ENCODE measurements at regions not wholly inside any gene's neighbourhood (a gene's known extent, or its start where the extent isn't known, plus 50 kb on each side); places are given as distances from the start of the nearest gene placed in this dataset.

DNA sequence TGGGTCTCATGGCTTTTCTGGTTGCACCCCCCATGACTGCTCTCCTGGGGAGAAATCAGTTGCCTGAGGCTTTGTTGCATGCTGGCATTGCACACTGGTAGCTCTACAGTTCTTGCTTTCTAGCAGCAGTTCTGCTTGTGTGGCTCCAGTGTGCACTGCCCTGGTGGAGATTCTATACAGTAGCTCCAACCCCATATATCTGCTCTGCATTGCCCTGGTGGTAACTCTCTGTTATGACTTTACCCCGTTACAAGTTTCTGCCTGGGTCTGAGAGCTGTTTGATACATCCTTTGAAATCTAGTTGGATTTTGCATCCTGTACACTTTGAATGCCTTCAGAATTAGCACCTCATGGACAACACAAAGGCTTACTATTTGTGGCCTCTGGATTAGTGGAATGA, 241.4 kb upstream of the EPHA5 start:
- no peak overlapping the region for H3K27ac ChIP-seq
- TF ChIP-seq, protein P1, sequence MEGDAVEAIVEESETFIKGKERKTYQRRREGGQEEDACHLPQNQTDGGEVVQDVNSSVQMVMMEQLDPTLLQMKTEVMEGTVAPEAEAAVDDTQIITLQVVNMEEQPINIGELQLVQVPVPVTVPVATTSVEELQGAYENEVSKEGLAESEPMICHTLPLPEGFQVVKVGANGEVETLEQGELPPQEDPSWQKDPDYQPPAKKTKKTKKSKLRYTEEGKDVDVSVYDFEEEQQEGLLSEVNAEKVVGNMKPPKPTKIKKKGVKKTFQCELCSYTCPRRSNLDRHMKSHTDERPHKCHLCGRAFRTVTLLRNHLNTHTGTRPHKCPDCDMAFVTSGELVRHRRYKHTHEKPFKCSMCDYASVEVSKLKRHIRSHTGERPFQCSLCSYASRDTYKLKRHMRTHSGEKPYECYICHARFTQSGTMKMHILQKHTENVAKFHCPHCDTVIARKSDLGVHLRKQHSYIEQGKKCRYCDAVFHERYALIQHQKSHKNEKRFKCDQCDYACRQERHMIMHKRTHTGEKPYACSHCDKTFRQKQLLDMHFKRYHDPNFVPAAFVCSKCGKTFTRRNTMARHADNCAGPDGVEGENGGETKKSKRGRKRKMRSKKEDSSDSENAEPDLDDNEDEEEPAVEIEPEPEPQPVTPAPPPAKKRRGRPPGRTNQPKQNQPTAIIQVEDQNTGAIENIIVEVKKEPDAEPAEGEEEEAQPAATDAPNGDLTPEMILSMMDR (conservative IDR thresholded peaks at IDR 0.05): no peak

DNA sequence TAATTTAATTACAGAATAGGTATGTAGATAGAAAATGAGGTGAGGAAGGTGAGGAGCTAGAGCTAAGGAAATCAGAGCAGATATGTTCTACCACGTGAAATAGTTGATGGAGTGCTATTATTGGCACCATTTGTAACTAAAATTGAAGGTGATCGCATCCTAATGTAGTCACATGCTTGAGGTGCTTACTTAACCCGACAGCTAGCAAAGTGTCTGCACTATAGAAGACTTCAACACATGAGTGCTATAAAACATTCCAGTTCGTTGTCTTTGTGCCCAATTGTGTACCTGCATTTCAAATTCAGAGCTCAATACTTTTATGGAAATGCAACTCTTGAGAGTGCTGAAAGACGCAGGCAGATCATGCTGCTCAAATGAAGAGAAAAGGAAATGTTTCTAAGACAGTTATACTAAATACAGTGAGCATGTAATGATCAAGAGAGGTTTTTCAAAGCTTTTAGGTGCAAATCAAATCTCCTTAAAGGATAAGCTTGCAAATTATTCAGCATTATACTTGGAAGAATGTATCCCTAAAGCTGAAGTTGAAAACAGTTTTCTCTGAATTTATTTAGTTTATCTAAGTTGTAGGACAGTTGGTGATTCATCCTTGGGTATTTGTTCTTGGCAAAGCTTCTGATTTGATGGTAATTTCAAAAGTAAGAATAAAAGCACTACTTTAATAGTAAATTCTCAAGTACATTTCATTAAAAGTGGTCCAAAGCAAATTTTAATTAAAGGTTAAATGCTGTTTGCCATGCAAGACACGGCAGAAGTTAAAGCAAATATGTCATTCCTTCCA, 223.9 kb upstream of the EPHA5 start:
- TF ChIP-seq, protein P1 (conservative IDR thresholded peaks at IDR 0.05): no peak
- no peak overlapping the region for H3K27ac ChIP-seq

DNA sequence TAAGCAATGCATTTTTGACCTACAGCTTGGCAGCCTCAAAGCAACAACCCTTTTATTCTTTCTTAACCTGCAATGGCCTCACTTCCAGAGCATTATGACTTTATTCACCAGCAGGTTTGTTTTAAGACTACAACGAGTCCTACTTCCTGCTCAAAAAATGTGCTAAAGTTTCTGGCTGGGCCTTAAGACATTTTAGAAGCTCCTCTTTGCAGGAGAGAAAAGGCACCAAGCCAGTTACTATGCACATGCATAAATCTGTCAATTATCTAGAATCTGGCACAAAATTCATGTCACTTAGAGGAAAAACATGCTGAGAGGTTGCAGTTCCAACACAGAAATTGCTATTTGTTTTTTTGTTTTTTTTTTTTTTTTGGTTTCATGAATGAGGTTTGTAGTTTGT, 223.0 kb upstream of the EPHA5 start:
- TF ChIP-seq, protein P1 (conservative IDR thresholded peaks at IDR 0.05): no peak
- H3K27ac ChIP-seq: no peak overlapping the region; the same call in 1 of the 2 replicates

- TF ChIP-seq, protein P1 (conservative IDR thresholded peaks at IDR 0.05): 0 out of 2 replicates have a peak, but pooled peaks have one; percentile 32
- no peak overlapping the region for H3K27ac ChIP-seq
These were observed 210.3 kb upstream of the EPHA5 start for GRCh38 chr4:65880594-65880993.

DNA sequence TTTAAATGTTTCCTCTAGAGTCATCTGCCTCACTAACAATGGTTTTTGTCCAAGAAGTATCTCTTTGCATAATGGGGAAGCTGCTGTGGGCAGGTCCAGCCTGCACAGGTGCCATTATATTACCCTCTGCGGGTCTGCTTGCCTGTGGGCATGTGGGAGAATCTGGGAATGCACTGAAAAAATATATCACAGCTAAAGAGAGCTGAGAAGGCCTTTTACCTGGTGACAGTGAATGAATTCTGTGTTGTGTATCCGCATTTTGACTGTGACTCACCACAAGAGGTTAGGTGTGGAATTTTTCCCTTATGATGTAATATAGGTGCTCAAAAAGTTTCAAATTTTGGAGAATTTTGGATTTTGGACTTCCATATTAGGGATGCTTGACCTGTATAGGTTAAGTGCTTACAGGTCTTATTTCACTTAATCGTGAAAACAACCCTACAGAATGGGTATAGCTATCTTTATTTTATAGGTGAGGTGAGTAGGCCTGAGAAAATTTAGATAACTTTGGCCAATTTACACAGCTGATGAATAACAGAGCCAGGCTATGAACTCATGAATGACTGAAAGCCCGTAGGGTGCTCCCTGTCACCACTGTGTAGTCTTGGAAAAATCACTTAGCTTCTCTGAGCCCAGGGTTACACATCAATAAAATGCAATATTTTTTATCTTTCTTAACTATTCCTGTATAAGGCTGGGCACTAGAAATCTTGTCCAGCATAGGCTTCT, 198.0 kb upstream of the EPHA5 start:
- TF ChIP-seq, protein P1 (conservative IDR thresholded peaks at IDR 0.05): no peak
- H3K27ac ChIP-seq: no peak overlapping the region

DNA sequence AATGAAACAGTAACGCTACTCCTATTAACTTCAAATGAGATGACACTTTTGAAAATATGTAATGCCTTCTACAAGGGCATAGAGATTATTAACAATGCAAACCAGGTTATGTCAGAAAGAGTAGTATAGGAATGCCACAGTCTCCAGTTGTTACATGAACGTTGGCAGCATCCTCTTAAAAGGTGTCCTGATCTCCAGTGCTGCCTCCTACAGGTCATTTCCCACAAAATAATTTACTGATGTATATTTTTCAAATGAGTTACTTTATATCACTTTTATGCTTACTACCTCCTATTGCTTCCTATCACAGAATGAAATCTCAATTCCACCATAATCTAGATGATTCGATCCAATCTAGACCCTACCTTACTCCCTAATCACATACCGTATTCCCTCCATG, 195.2 kb upstream of the EPHA5 start:
- TF ChIP-seq, protein P1 (conservative IDR thresholded peaks at IDR 0.05): peak; percentile 71
- H3K27ac ChIP-seq: no peak overlapping the region

GRCh38 chr4:65861993-65862392, 191.7 kb upstream of the EPHA5 start:
- TF ChIP-seq, protein P1 (conservative IDR thresholded peaks at IDR 0.05): no peak
- no peak overlapping the region for H3K27ac ChIP-seq
